Lower leg skin (tissue), 3 donors: ENCODE measurements at regions not wholly inside any gene's neighbourhood (a gene's known extent, or its start where the extent isn't known, plus 50 kb on each side); places are given as distances from the start of the nearest gene placed in this dataset.

ENCODE experiments used
- CTCF ChIP-seq, 3 donors: fragments of 450-650 bp; IDR thresholded peaks; one replicate each; pipeline ENCODE4 v1.5.1; 2016; ENCODE audit warnings: antibody characterized with exemption in 3 of 3, mild to moderate bottlenecking in 3 of 3, moderate library complexity in 2 of 3
- POLR2A ChIP-seq, 2 donors: fragments of 450-650 bp; IDR thresholded peaks; one replicate each; pipeline ENCODE4 v1.6.1; 2016 to 2017; ENCODE audit warnings: antibody characterized with exemption in 2 of 2, mild to moderate bottlenecking in 1 of 2, moderate library complexity in 1 of 2

- no peak for TF ChIP-seq POLR2A (IDR thresholded peaks at IDR 0.05)
- no peak for TF ChIP-seq CTCF (IDR thresholded peaks at IDR 0.05)
Measured at GRCh38 chr21:18782721-18783120, 379.1 kb upstream of the TMPRSS15 start.
